OCI-LY1 (cell line): ENCODE measurements at regions not wholly inside any gene's neighbourhood (a gene's known extent, or its start where the extent isn't known, plus 50 kb on each side); places are given as distances from the start of the nearest gene placed in this dataset.

Source experiments
- H2AFZ ChIP-seq: fragments of 200-600 bp; sonication (generic), shearing (Covaris generic); 2 replicates; pipeline ENCODE4 v1.6.0; 2014; ENCODE audit warnings: antibody characterized with exemption, mild to moderate bottlenecking, low read length
- H3F3A ChIP-seq: fragments of 200-600 bp; sonication (generic), shearing (Covaris generic); 2 replicates; pipeline ENCODE4 v1.6.0; 2014; ENCODE audit warnings: mild to moderate bottlenecking, antibody characterized with exemption, low read length, moderate library complexity; ENCODE audit not compliant: insufficient read depth
- H3K27ac ChIP-seq: fragments of 200-600 bp; sonication (generic); 2 replicates; pipeline ENCODE4 v1.5.1; 2014; ENCODE audit warnings: low read length, mixed run types, mild to moderate bottlenecking, low read depth; ENCODE audit not compliant: poor library complexity, severe bottlenecking
- H3K27me3 ChIP-seq: fragments of 200-600 bp; sonication (generic); 2 replicates; pipeline ENCODE4 v1.6.0; 2014; ENCODE audit warnings: antibody characterized with exemption, mild to moderate bottlenecking, low read length, moderate library complexity; ENCODE audit not compliant: insufficient read depth
- H3K36me3 ChIP-seq: fragments of 200-600 bp; sonication (generic); 2 replicates; pipeline ENCODE4 v1.6.1; 2014; ENCODE audit warnings: mild to moderate bottlenecking, antibody characterized with exemption, low read length, moderate library complexity, mixed read lengths; ENCODE audit not compliant: insufficient read depth
- H3K4me1 ChIP-seq: fragments of 200-600 bp; sonication (generic); 2 replicates; pipeline ENCODE4 v1.5.1; 2014; ENCODE audit warnings: mild to moderate bottlenecking, low read length, moderate library complexity; ENCODE audit not compliant: insufficient read depth, severe bottlenecking
- H3K4me2 ChIP-seq: fragments of 200-600 bp; sonication (generic), shearing (Covaris generic); 2 replicates; pipeline ENCODE4 v1.6.1; 2014; ENCODE audit warnings: low read length
- H3K4me3 ChIP-seq: fragments of 200-600 bp; sonication (generic); 2 replicates; pipeline ENCODE4 v1.5.1; 2014; ENCODE audit warnings: low read length, low read depth, mild to moderate bottlenecking, mixed read lengths; ENCODE audit not compliant: poor library complexity, severe bottlenecking
- H3K79me2 ChIP-seq: fragments of 200-600 bp; shearing (Covaris generic); 2 replicates; pipeline ENCODE4 v1.6.1; 2016; ENCODE audit warnings: mixed run types, low read length, mixed read lengths; ENCODE audit not compliant: insufficient read depth
- H3K9ac ChIP-seq: fragments of 200-600 bp; sonication (generic), shearing (Covaris generic); 2 replicates; pipeline ENCODE4 v1.6.1; 2014; ENCODE audit warnings: mild to moderate bottlenecking, low read length, mixed read lengths
- H3K9me2 ChIP-seq: fragments of 200-600 bp; sonication (generic), shearing (Covaris generic); 2 replicates; pipeline ENCODE4 v1.6.1; 2014; ENCODE audit warnings: low read depth, mild to moderate bottlenecking, low read length, mixed read lengths
- H3K9me3 ChIP-seq: fragments of 200-600 bp; shearing (Covaris generic); 2 replicates; pipeline ENCODE4 v1.6.1; 2014; ENCODE audit warnings: low read length, mixed read lengths
- H4K20me1 ChIP-seq: fragments of 200-600 bp; sonication (generic), shearing (Covaris generic); 2 replicates; pipeline ENCODE4 v1.6.0; 2016; ENCODE audit warnings: mild to moderate bottlenecking, low read length; ENCODE audit not compliant: insufficient read depth
- CTCF ChIP-seq: fragments of 200-600 bp; sonication (generic), shearing (Covaris generic); IDR thresholded peaks from 2 replicates; pipeline ENCODE4 v1.5.1; 2017; ENCODE audit warnings: mild to moderate bottlenecking, antibody characterized with exemption, low read length, moderate library complexity, mixed read lengths
- EZH2 ChIP-seq: fragments of 200-600 bp; sonication (generic), shearing (Covaris generic); IDR thresholded peaks from 2 replicates; pipeline ENCODE4 v1.8.0; 2017; ENCODE audit warnings: borderline replicate concordance, mixed run types, mild to moderate bottlenecking, antibody characterized with exemption, low read length, moderate library complexity, mixed read lengths

- H3K9me2 ChIP-seq = no peaks in the 10 kb centered on the region
- no peak for TF ChIP-seq CTCF
- TF ChIP-seq EZH2 = no peak
- H3K36me3 ChIP-seq = no peaks in the 10 kb centered on the region
- no peaks in the 10 kb centered on the region for H3K4me1 ChIP-seq
- no peaks in the 10 kb centered on the region for H4K20me1 ChIP-seq
- no peak overlapping the region for H3K4me2 ChIP-seq
- H3K4me3 ChIP-seq = no peak overlapping the region
- no peak overlapping the region for H3K9ac ChIP-seq
- H3F3A ChIP-seq = no peaks in the 10 kb centered on the region
- no peak overlapping the region for H2AFZ ChIP-seq
- H3K9me3 ChIP-seq = 0 out of 2 replicates have a peak, but pooled peaks cover 2% of the 10 kb centered on the region
- no peaks in the 10 kb centered on the region for H3K79me2 ChIP-seq
- H3K27ac ChIP-seq = no peak overlapping the region
- no peaks in the 10 kb centered on the region; the same call in 1 of the 2 replicates for H3K27me3 ChIP-seq
Observed at GRCh38 chr14:34111505-34111904, 160.6 kb upstream of the EGLN3 start.

- no peaks in the 10 kb centered on the region for H4K20me1 ChIP-seq
- no peak overlapping the region for H3K4me2 ChIP-seq
- no peaks in the 10 kb centered on the region; the same call in 1 of the 2 replicates for H3K27me3 ChIP-seq
- no peak overlapping the region for H3K9ac ChIP-seq
- no peak for TF ChIP-seq EZH2
- TF ChIP-seq CTCF = no peak
- no peak overlapping the region for H3K4me3 ChIP-seq
- H3K9me3 ChIP-seq = no peaks in the 10 kb centered on the region
- H2AFZ ChIP-seq = no peak overlapping the region
- H3K9me2 ChIP-seq = no peaks in the 10 kb centered on the region
- no peaks in the 10 kb centered on the region for H3K36me3 ChIP-seq
- H3K4me1 ChIP-seq = no peaks in the 10 kb centered on the region
- no peaks in the 10 kb centered on the region for H3F3A ChIP-seq
- H3K79me2 ChIP-seq = no peaks in the 10 kb centered on the region
- no peak overlapping the region for H3K27ac ChIP-seq
Observed at GRCh38 chr14:34110531-34110930, 159.7 kb upstream of the EGLN3 start.

GRCh38 chr14:34107441-34107840 is 156.6 kb upstream of the EGLN3 start:
- Histone ChIP-seq H3K9me3 (no peaks in the 10 kb centered on the region), H3K4me1 (no peaks in the 10 kb centered on the region), H3K27me3 (no peaks in the 10 kb centered on the region; the same call in 1 of the 2 replicates), H3K4me2 (no peak overlapping the region), H3K27ac (no peak overlapping the region), H3K9ac (no peak overlapping the region), H2AFZ (no peak overlapping the region), H3K79me2 (no peaks in the 10 kb centered on the region), H3K36me3 (no peaks in the 10 kb centered on the region), H4K20me1 (no peaks in the 10 kb centered on the region), H3K4me3 (no peak overlapping the region), H3F3A (no peaks in the 10 kb centered on the region), H3K9me2 (no peaks in the 10 kb centered on the region)
- TF ChIP-seq EZH2 = no peak
- no peak for TF ChIP-seq CTCF
